ENCODE measurements at regions not wholly inside any gene's neighbourhood (a gene's known extent, or its start where the extent isn't known, plus 50 kb on each side); places are given as distances from the start of the nearest gene placed in this dataset.
A peak's percentile ranks its signal among the peaks of the same experiment; 100 is the strongest.

GRCh38 chr5:1672396-1672795, 127.2 kb downstream of the MRPL36 start:
- DNase-seq (ENCODE audit: low spot score in 2 of 2) (no peak), FAIRE-seq (no peak)

GRCh38 chr5:1671351-1671750, 128.3 kb downstream of the MRPL36 start:
- FAIRE-seq: no peak
- DNase-seq (ENCODE audit: low spot score in 2 of 2): no peak

GRCh38 chr5:1670351-1670750, 129.3 kb downstream of the MRPL36 start:
- DNase-seq (ENCODE audit: low spot score in 2 of 2) (no peak), FAIRE-seq (no peak)

GRCh38 chr5:1669276-1670155, 130.1 kb downstream of the MRPL36 start:
- FAIRE-seq (no peak), DNase-seq (ENCODE audit: low spot score in 2 of 2) (no peak)

GRCh38 chr5:1668141-1668721, 131.4 kb downstream of the MRPL36 start:
- peak in 1 of 2 donors; percentile 58 for DNase-seq (ENCODE audit: low spot score in 2 of 2)
- FAIRE-seq: no peak

GRCh38 chr5:1667648-1668140, 131.9 kb downstream of the MRPL36 start:
- FAIRE-seq: no peak
- DNase-seq (ENCODE audit: low spot score in 2 of 2): no peak

- peak; percentile 78 to 86 for DNase-seq (ENCODE audit: low spot score in 2 of 2)
- no peak for FAIRE-seq
Observed at GRCh38 chr5:1666812-1667588, 132.6 kb downstream of the MRPL36 start.

- FAIRE-seq: no peak
Observed at GRCh38 chr5:1666221-1666620, 133.4 kb downstream of the MRPL36 start.

GRCh38 chr5:1665803-1666202, 133.8 kb downstream of the MRPL36 start:
- FAIRE-seq (no peak), DNase-seq (ENCODE audit: low spot score in 2 of 2) (no peak)

More at GRCh38 chr5:1666221-1666620, 133.4 kb downstream of the MRPL36 start:
- DNase-seq (ENCODE audit: low spot score in 2 of 2): no peak

- DNase-seq (ENCODE audit: low spot score in 2 of 2) (no peak), FAIRE-seq (no peak)
Observed at GRCh38 chr5:1665231-1665630, 134.4 kb downstream of the MRPL36 start.

GRCh38 chr5:1663186-1663585, 136.5 kb downstream of the MRPL36 start:
- FAIRE-seq: no peak
- no peak for DNase-seq (ENCODE audit: low spot score in 2 of 2)

- FAIRE-seq (no peak), DNase-seq (ENCODE audit: low spot score in 2 of 2) (no peak)
Observed at GRCh38 chr5:1662559-1663085, 137.0 kb downstream of the MRPL36 start.

- no peak for FAIRE-seq
Observed at GRCh38 chr5:1661831-1662558, 137.6 kb downstream of the MRPL36 start.

GRCh38 chr5:1661311-1661710, 137.6 kb upstream of the LPCAT1 start:
- DNase-seq (ENCODE audit: low spot score in 2 of 2): no peak
- no peak for FAIRE-seq

More at GRCh38 chr5:1661831-1662558, 137.6 kb downstream of the MRPL36 start:
- DNase-seq (ENCODE audit: low spot score in 2 of 2): no peak

GRCh38 chr5:1660511-1660910, 136.8 kb upstream of the LPCAT1 start:
- FAIRE-seq (no peak), DNase-seq (ENCODE audit: low spot score in 2 of 2) (no peak)

- DNase-seq (ENCODE audit: low spot score in 2 of 2): no peak
- no peak for FAIRE-seq
Observed at GRCh38 chr5:1660001-1660400, 136.2 kb upstream of the LPCAT1 start.

- FAIRE-seq: no peak
- DNase-seq (ENCODE audit: low spot score in 2 of 2): no peak
Observed at GRCh38 chr5:1659100-1659981, 135.6 kb upstream of the LPCAT1 start.

GRCh38 chr5:1658665-1659064, 134.9 kb upstream of the LPCAT1 start:
- no peak for FAIRE-seq
- DNase-seq (ENCODE audit: low spot score in 2 of 2): no peak

GRCh38 chr5:1657161-1657741, 133.5 kb upstream of the LPCAT1 start:
- DNase-seq (ENCODE audit: low spot score in 2 of 2) (no peak), FAIRE-seq (no peak)

All from frontal cortex (tissue), 3 donors.